DMS79 (cell line): ENCODE measurements at regions not wholly inside any gene's neighbourhood (a gene's known extent, or its start where the extent isn't known, plus 50 kb on each side); places are given as distances from the start of the nearest gene placed in this dataset.

Source experiments
- DNase-seq: peaks from one replicate; lab custom pipeline; 2025; lab: John Stamatoyannopoulos, UW

DNA sequence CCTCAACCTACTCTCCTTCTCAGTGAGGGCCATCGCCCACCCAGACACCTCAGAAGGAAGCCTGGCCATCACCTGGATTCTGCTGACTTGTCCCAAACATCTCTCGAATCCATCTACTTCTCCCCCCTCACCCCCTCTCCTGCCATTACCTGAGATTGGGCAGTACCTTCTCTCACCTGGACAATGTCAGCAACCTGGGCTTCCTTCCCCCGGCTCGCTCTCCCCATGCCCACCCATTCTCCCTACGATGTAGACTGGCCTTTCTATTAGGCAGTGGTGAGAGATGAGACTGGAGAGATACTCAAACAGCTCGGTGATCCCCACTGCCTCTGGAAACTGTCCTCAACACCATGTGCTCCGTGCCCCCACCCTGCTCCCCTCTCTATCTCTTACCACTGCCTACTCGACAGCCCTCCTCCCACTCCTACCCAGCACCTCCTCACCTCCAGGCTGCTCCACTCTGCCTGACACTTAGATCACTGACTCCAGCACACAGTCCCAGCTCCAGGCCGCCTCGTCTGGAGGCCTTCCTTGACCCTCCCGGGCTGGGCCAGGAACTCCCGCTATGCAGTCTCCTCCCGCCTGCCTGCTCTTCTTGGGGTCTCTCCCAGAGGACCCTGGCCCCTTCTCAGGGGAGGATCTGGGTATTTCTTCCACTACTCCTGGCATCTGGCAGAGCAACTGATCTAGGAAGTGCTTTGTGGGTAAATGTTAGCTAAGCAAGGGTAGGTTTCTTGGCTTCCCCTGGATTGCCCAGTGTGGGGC, 235.8 kb upstream of the NLRP1 start:
- no peak for DNase-seq

- no peak for DNase-seq
Measured at GRCh38 chr17:5820721-5821456, 236.6 kb upstream of the NLRP1 start.

- DNase-seq = no peak
Measured at GRCh38 chr17:5821803-5822202, 237.5 kb upstream of the NLRP1 start.

- DNase-seq = no peak
Measured at GRCh38 chr17:5822281-5823060, 238.2 kb upstream of the NLRP1 start.

GRCh38 chr17:5823219-5823618, 238.9 kb upstream of the NLRP1 start:
- DNase-seq = no peak

- no peak for DNase-seq
Measured at GRCh38 chr17:5825717-5826330, 241.5 kb upstream of the NLRP1 start.

DNA sequence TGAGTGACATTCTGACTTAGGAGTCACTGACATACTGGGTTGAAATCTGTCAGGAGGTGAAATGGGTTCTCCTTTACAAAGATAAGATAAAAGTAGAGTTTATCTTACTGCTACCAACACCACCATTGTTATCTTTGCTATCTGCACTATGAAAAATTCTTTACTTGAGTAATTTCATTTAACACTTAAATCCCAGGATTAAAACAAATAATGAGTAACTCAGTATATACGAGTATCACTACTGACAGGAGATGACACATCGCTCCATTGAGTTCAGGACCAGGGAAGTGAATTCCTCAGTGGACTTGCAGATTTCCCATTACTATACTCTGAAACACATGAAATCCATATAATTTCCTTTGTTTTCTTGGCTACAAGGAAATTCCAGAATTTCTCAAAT, 242.1 kb upstream of the NLRP1 start:
- no peak for DNase-seq

- DNase-seq = no peak
Measured at GRCh38 chr17:5830921-5831320, 239.3 kb upstream of the WSCD1 start.

DNA sequence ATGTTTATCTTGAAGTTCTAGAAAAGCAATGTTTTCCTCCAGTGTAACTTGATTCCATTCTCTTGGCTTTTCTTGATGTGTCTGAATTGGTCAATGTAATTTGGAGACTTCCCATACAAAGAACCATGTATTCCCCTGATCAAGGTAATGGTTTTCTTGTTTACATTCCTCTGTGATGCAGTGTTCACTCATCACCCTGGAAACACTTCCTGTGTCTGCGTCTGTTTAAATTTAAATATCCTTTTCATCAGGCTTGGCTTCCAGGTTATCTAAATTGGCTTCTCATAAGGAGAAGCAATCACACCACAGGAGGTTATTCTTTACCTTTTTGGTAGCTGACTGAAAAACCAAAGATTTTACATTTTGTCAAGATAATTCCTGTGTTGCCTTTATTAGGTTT, 237.3 kb upstream of the WSCD1 start:
- DNase-seq = no peak

GRCh38 chr17:5837055-5837491, 233.1 kb upstream of the WSCD1 start:
- no peak for DNase-seq

GRCh38 chr17:5838661-5839300, 231.4 kb upstream of the WSCD1 start:
- no peak for DNase-seq

- DNase-seq = no peak
Measured at GRCh38 chr17:5840811-5841446, 229.2 kb upstream of the WSCD1 start.

DNA sequence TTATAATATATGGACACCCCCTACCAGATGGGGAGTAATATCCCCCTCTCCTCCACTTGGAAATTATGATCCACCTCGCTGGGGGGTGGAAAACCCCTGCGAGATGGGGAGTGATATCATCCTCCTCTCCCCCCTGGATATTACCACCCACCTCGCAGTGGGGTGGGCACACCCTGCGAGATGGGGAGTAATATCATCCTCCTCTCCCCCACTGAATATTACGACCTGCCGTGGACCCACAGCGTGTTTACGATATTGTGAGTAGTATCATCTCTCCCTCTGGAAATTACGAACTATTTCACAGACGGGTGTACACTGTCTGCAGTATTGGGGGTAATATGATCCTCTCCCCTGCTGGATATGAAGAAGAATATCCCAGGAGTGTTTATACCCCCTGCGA, 228.3 kb upstream of the WSCD1 start:
- no peak for DNase-seq

GRCh38 chr17:5843366-5844026, 226.7 kb upstream of the WSCD1 start:
- DNase-seq = no peak

DNA sequence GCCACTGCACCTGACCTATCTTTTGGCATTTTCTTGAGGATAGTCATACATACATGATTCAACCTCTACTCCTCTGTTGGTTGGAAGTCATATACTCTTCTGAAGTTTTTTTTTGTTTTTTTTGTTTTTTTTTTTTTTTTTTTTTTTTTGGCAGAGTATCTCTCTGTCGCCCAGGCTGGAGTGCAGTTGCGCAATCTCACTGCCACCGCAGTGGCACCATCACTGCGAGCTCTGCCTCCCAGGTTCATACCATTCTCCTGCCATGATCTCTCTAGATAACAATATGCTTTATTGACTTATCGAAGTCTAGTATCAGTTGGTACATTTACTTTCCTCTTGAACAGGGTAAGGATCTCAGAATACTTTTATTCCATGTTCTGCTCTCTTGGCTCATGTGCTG, 224.2 kb upstream of the WSCD1 start:
- DNase-seq = no peak

DNA sequence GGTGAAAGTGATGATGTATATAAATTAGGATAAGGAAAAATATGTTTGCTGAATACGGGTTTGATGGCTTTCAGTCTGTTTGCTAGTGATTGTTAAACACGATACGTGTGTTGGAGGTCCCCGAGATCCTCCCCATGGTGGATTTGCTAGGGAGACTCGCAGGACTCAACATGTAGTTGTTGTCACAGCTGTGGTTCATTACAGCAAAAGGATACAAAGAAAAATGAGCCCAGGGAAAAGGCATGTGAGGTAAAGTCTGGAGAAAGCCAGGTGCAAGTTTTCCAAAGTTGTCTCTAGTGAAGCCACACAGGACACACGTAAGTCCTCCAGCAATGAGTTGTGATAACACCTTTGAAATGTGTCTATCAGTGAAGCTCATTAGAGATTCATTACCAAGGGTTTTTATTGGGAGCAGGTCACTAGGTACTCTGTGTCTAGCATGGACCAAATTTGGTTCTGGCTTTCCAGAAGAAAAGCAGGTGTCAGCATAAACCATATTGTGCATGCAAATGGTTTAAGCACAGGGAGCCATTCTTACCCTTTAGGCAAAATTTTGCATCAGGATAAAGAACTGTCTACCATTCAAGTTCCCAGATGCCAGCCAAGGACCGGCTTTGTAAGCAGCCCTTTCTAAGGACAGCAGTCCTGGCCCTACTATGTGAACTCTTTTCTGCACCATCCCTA, 215.2 kb upstream of the WSCD1 start:
- DNase-seq = no peak

DNA sequence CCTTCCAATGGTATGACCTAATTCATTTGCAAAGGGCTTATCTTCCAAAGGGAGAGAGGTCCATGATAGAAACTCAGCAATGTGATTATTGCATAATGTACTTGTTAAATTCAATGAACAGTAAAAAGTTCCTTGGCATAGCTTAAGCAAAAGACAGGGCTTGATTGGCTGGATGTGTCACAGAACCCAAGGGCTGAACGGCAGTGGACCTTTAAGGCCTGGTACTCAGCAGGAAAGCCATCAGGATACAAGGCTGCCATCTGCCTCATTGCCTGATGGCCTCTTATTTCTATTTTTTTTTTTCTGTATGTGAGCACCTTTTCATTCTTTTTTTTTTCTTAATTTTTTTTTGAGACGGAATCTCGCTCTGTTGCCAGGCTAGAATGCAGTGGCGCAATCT, 208.9 kb upstream of the WSCD1 start:
- DNase-seq = no peak

DNA sequence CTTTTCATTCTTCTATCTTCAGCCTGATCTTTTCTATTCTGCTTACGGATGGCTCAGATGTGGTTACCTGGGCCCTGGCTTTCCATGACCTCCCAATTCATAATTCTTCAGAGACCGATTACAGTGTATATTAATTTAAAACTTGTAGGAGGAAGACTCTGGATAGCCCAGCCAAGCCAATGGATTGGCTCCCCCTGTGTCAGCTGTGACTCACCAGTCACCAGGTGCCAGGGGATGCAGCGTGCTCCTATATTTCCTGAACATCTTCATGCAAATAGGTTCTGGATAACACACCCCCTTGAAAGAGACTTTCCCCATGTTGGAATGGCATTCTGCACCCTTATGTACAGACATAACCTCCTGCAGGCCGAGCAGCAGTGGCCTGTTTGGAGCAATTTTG, 208.3 kb upstream of the WSCD1 start:
- DNase-seq = no peak

DNA sequence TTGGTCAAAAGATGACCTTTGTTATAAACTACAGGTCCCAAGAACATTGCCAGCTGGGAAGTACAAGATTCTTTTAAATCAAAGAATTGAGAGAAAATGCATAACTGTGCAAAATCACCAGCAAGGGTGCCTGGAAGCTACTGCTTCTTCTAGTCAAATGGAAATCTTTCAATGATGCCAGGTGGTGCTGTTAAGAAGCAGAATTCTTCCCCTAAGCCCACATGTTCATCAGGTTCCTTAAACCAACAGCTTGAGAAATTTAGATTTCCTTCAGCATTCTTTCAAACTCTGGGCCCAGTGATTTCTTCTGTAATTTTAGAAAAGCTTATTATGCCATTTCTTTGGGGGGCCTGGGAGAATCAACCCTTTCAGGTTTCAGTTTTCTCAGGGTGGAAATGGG, 207.8 kb upstream of the WSCD1 start:
- DNase-seq = no peak
